T-cell (primary cell): ENCODE measurements at regions not wholly inside any gene's neighbourhood (a gene's known extent, or its start where the extent isn't known, plus 50 kb on each side); places are given as distances from the start of the nearest gene placed in this dataset.
"Not testable (repeated sequence)": the region's sequence is repeated elsewhere in the genome, so short reads cannot be mapped to it uniquely, and the experiment has no call there.

ENCODE experiments used
- ATAC-seq, 4 experiments: fragments of 200-7000 bp in 3 of 4; fragments of 150-1000 bp in 1 of 4; cut with Tn5 transposase; replicated peaks in 1 of 4; 1 replicate in 3 of 4; 2 replicates in 1 of 4; pipeline ENCODE4 v1.10.0; 2021; ENCODE audit warnings: moderate library complexity in 3 of 4, mild to moderate bottlenecking in 2 of 4, moderate number of reproducible peaks in 1 of 4
- CTCF ChIA-PET, 2 donors: fragments of 300-600 bp; sonication (Branson Sonifier 250); formaldehyde crosslinking; loops; one replicate each; lab custom pipeline; 2022; ENCODE audit warnings: antibody characterized with exemption in 2 of 2; lab: Charles Lee
- POLR2A ChIA-PET, 2 donors: fragments of 300-600 bp; sonication (Branson Sonifier 250); formaldehyde crosslinking; loops; one replicate each; lab custom pipeline; 2022; ENCODE audit warnings: antibody characterized with exemption in 2 of 2; lab: Charles Lee
- DNase-seq, 35 experiments: peaks; one replicate each; pipeline versions ENCODE4 v3.0.0 to v3.0.0-alpha.2; 2013 to 2023
- H3K27ac ChIP-seq: one replicate; pipeline ENCODE4 v1.5.1; 2013; ENCODE audit warnings: low read length
- H3K27me3 ChIP-seq, 2 experiments: replicated peaks in 1 of 2; 1 replicate in 1 of 2; 2 replicates in 1 of 2; pipeline versions ENCODE4 v1.6.1 to v1.7.0; 2013; ENCODE audit warnings: low read length in 1 of 2, mixed read lengths in 1 of 2; ENCODE audit not compliant: control insufficient read depth in 2 of 2, insufficient read depth in 2 of 2; ENCODE audit errors: extremely low read depth in 1 of 2
- H3K36me3 ChIP-seq, 2 donors: 1 replicate in 1 of 2; 2 replicates in 1 of 2; pipeline versions ENCODE4 v1.6.1 to v1.7.0; 2013; ENCODE audit warnings: low read length in 1 of 2; ENCODE audit not compliant: control insufficient read depth in 2 of 2, insufficient read depth in 1 of 2; ENCODE audit errors: extremely low read depth in 1 of 2
- H3K4me1 ChIP-seq, 2 experiments: 1 replicate in 1 of 2; 2 replicates in 1 of 2; pipeline versions ENCODE4 v1.6.1 to v1.7.0; 2013; ENCODE audit warnings: low read length in 2 of 2, mixed read lengths in 1 of 2; ENCODE audit not compliant: insufficient read depth in 2 of 2, control insufficient read depth in 1 of 2; ENCODE audit errors: extremely low read depth in 1 of 2
- H3K4me3 ChIP-seq, 2 donors: 1 replicate in 1 of 2; 2 replicates in 1 of 2; pipeline versions ENCODE4 v1.5.1 to v1.7.0; 2013; ENCODE audit warnings: mild to moderate bottlenecking in 2 of 2, low read length in 1 of 2, moderate library complexity in 1 of 2; ENCODE audit not compliant: control insufficient read depth in 1 of 2; ENCODE audit errors: extremely low read depth in 1 of 2
- H3K9me3 ChIP-seq: 2 replicates; pipeline ENCODE4 v1.7.0; 2013
- H3K27ac Mint-ChIP-seq, 2 donors: one replicate each; pipeline ENCODE4 v1.8.0; 2020 to 2021; ENCODE audit warnings: mild to moderate bottlenecking in 2 of 2, mixed read lengths in 2 of 2
- H3K27me3 Mint-ChIP-seq, 2 donors: one replicate each; pipeline ENCODE4 v1.8.0; 2021 to 2022; ENCODE audit warnings: mixed read lengths in 2 of 2
- H3K36me3 Mint-ChIP-seq: one replicate; pipeline ENCODE4 v1.8.0; 2021; ENCODE audit warnings: mixed read lengths
- H3K4me1 Mint-ChIP-seq, 3 donors: one replicate each; pipeline ENCODE4 v1.8.0; 2020 to 2022; ENCODE audit warnings: mixed read lengths in 3 of 3, mild to moderate bottlenecking in 1 of 3
- H3K4me3 Mint-ChIP-seq, 3 donors: one replicate each; pipeline ENCODE4 v1.8.0; 2020 to 2022; ENCODE audit warnings: mild to moderate bottlenecking in 3 of 3, mixed read lengths in 3 of 3, moderate library complexity in 3 of 3
- H3K9me3 Mint-ChIP-seq, 3 donors: one replicate each; pipeline ENCODE4 v1.8.0; 2020 to 2022; ENCODE audit warnings: mixed read lengths in 3 of 3
- WGBS: methylation state at CpG from one replicate; pipeline ENCODE4 v1.1.5; 2013; ENCODE audit warnings: missing lambda C conversion rate; ENCODE audit not compliant: insufficient coverage; 5-methylcytosine and 5-hydroxymethylcytosine counted together

DNA sequence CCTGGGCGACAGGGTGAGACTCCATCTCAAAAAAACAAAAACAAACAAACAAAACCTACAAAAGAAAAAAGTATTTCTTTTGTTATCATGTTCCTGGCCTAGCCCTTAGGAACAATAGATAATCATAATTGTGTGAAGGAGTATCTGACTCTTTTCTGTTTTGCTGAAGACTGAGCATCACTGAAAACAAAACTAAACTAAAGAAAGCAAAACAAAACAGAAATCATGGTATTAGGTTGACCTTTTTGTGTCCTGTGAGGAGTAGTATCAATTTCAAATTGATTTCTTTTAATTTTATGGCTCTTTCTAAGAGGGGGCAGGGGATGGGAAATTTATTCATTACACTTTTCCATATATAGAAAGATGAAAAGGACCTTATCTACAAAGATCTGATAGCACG is 246.0 kb downstream of the YTHDC2 start:
- Histone ChIP-seq H3K27ac (no peak overlapping the region), H3K4me3 (no peak overlapping the region), H3K36me3 (no peaks in the 10 kb centered on the region), H3K4me1 (no peaks in the 10 kb centered on the region), H3K27me3 (no peaks in the 10 kb centered on the region), H3K9me3 (no peaks in the 10 kb centered on the region)
- DNase-seq (no peak), ATAC-seq (no peak)
- no peak overlapping the region for H3K4me3 Mint-ChIP-seq
- no CpG with 5 or more reads among the region's 2 CpGs for WGBS
- H3K9me3 Mint-ChIP-seq: peaks cover 0 to 3% (median 0%) of the 10 kb centered on the region in 3 donors
- H3K27me3 Mint-ChIP-seq: peaks cover 0 to 3% of the 10 kb centered on the region in 2 donors
- ChIA-PET POLR2A (no interaction called here), CTCF (no interaction called here)
- no peaks in the 10 kb centered on the region for H3K4me1 Mint-ChIP-seq
- H3K27ac Mint-ChIP-seq: no peak overlapping the region
- no peaks in the 10 kb centered on the region for H3K36me3 Mint-ChIP-seq

DNA sequence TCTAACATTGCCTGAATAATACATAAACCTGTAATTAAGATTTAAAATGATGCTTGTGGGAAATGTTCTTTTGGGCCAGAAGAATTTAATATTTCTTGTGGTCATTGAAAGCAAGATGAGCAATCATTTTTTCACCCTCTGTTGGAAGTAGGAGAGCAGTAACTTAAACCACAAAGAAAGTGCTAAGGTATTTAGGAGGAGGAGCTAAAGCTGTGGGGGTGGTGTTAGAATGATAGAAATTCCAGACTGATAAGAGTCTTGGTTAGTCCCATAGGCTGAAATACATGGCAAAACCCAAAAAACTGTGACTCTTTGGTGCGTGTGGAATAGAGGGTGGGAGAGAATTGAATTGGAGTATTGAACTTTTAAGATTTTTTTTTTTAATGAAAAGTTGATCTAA is 247.0 kb downstream of the YTHDC2 start:
- H3K4me3 ChIP-seq: no peak overlapping the region
- no peak overlapping the region for H3K27ac ChIP-seq
- DNase-seq (no peak), ATAC-seq (no peak)
- CTCF ChIA-PET: no interaction called here
- WGBS: no CpG with 5 or more reads among the region's 1 CpG
- Mint-ChIP-seq H3K4me1 (no peaks in the 10 kb centered on the region), H3K36me3 (no peaks in the 10 kb centered on the region), H3K27ac (no peak overlapping the region), H3K27me3 (peaks cover 0 to 3% of the 10 kb centered on the region in 2 donors), H3K4me3 (no peak overlapping the region), H3K9me3 (peaks cover 0 to 7% (median 4%) of the 10 kb centered on the region in 3 donors)
- POLR2A ChIA-PET: no interaction called here
- no peaks in the 10 kb centered on the region for H3K27me3 ChIP-seq
- H3K4me1 ChIP-seq: no peaks in the 10 kb centered on the region
- no peaks in the 10 kb centered on the region for H3K9me3 ChIP-seq
- H3K36me3 ChIP-seq: no peaks in the 10 kb centered on the region

DNA sequence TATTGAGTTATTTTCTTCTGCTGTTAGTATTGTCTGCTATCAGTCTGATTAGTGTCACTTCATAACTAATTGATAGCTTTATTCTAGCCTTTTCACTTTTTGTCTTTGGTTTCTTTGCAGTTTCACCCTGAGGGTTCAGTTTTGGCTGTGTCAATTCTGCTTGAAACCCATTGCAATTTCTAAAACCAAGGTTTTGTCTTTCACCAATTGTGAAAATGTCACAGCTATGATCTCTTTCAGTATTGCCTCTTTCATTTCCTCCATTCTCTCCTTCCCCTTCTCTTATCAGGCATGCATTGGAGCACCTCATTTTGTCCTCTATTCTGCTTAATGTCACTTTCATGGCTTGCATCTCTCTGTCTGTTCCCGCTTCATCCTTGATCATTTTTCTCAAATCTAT is 248.1 kb downstream of the YTHDC2 start:
- no peak overlapping the region for H3K27ac Mint-ChIP-seq
- H3K27me3 ChIP-seq: no peaks in the 10 kb centered on the region
- 67% methylated on average over 1 of the region's 1 CpG for WGBS
- ATAC-seq: no peak
- H3K4me1 Mint-ChIP-seq: no peaks in the 10 kb centered on the region
- ChIA-PET CTCF (no interaction called here), POLR2A (no interaction called here)
- H3K4me3 Mint-ChIP-seq: no peak overlapping the region
- no peak for DNase-seq
- H3K9me3 ChIP-seq: no peaks in the 10 kb centered on the region
- no peaks in the 10 kb centered on the region for H3K36me3 ChIP-seq
- H3K36me3 Mint-ChIP-seq: no peaks in the 10 kb centered on the region
- no peak overlapping the region for H3K27ac ChIP-seq
- no peak overlapping the region for H3K4me3 ChIP-seq
- peaks cover 2 to 13% (median 7%) of the 10 kb centered on the region in 3 donors for H3K9me3 Mint-ChIP-seq
- peaks cover 0 to 3% of the 10 kb centered on the region in 2 donors for H3K27me3 Mint-ChIP-seq
- no peaks in the 10 kb centered on the region for H3K4me1 ChIP-seq

DNA sequence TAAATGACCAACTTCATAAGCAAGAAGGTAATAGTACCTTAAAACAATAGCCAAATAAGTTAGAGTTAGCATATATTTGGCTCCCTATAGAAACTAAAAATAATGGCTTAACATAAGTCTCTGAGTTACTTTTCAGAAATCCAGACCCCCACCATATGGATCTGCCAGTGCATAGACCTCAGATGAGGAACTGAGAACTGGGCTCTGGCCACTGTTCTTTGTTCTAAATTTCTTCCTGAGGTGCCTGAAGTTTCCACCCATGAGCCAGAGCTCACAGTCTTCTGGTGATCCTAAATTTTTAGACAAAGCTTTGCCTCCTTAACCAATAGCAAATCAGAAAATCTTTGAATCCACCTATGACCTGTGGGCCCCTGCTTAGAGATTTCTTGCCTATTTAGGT is 250.9 kb downstream of the YTHDC2 start:
- Histone ChIP-seq H3K9me3 (no peaks in the 10 kb centered on the region), H3K36me3 (no peaks in the 10 kb centered on the region), H3K4me3 (no peak overlapping the region), H3K27me3 (no peaks in the 10 kb centered on the region), H3K27ac (no peak overlapping the region), H3K4me1 (no peaks in the 10 kb centered on the region)
- POLR2A ChIA-PET: no interaction called here
- H3K27me3 Mint-ChIP-seq: no peaks in the 10 kb centered on the region
- H3K27ac Mint-ChIP-seq: no peak overlapping the region
- no peak overlapping the region for H3K4me3 Mint-ChIP-seq
- H3K9me3 Mint-ChIP-seq: peaks cover 4 to 28% (median 12%) of the 10 kb centered on the region in 3 donors
- ATAC-seq (no peak), DNase-seq (no peak)
- H3K36me3 Mint-ChIP-seq: no peaks in the 10 kb centered on the region
- CTCF ChIA-PET: no interaction called here
- no peaks in the 10 kb centered on the region for H3K4me1 Mint-ChIP-seq

DNA sequence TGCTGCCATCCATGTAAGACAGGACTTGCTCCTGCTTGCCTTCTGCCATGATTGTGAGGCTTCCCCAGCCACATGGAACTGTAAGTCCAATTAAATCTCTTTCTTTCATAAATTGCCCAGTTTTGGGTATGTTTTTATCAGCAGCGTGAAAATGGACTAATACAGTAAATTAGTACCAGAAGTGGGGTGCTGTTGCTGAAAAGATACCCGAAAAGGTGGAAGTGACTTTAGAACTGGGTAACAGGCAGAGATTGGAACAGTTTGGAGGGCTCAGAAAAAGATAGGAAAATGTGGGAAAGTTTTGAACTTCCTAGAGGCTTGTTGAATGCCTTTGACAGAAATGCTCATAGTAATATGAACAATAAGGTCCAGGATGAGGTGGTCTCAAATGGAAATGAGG is 253.3 kb downstream of the YTHDC2 start:
- H3K36me3 ChIP-seq, H3K4me3 ChIP-seq, POLR2A ChIA-PET, H3K4me3 Mint-ChIP-seq, H3K27ac ChIP-seq, H3K9me3 ChIP-seq, CTCF ChIA-PET, H3K36me3 Mint-ChIP-seq, H3K27me3 Mint-ChIP-seq, H3K4me1 ChIP-seq, ATAC-seq, DNase-seq, H3K27ac Mint-ChIP-seq, H3K4me1 Mint-ChIP-seq, H3K27me3 ChIP-seq: not testable (repeated sequence)
- 63% methylated on average over 2 of the region's 2 CpGs for WGBS
- H3K9me3 Mint-ChIP-seq: peaks cover 4 to 28% (median 12%) of the 10 kb centered on the region in 3 donors

DNA sequence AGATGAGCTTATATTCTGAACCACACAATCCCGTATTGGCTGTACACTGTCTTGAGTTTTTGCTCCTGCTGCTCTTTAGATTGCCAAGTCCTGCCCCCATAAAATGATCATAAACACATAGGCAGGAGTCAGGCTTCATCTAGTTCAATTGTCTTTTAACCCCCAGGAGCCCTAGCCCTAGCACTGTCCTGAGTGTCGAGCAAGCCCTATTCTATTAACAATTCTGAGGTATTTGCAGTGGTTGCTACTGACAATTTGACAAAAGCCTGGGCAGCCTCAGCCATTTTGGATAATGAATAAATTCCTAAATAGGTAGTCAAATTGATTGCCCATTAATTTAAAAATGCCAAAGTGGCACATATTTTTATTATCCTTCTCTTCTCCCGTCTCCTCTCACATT is 257.2 kb downstream of the YTHDC2 start:
- ChIA-PET CTCF (no interaction called here), POLR2A (no interaction called here)
- Mint-ChIP-seq H3K27ac (no peak overlapping the region), H3K27me3 (no peaks in the 10 kb centered on the region), H3K9me3 (peaks cover 0 to 24% (median 12%) of the 10 kb centered on the region in 3 donors), H3K4me3 (no peak overlapping the region), H3K4me1 (no peaks in the 10 kb centered on the region), H3K36me3 (no peaks in the 10 kb centered on the region)
- WGBS: no CpG with 5 or more reads among the region's 3 CpGs
- ATAC-seq (no peak), DNase-seq (no peak)
- Histone ChIP-seq H3K36me3 (no peaks in the 10 kb centered on the region), H3K27ac (no peak overlapping the region), H3K27me3 (peaks cover 0 to 2% of the 10 kb centered on the region in 2 experiments), H3K4me1 (no peaks in the 10 kb centered on the region), H3K9me3 (no peaks in the 10 kb centered on the region), H3K4me3 (no peak overlapping the region)

DNA sequence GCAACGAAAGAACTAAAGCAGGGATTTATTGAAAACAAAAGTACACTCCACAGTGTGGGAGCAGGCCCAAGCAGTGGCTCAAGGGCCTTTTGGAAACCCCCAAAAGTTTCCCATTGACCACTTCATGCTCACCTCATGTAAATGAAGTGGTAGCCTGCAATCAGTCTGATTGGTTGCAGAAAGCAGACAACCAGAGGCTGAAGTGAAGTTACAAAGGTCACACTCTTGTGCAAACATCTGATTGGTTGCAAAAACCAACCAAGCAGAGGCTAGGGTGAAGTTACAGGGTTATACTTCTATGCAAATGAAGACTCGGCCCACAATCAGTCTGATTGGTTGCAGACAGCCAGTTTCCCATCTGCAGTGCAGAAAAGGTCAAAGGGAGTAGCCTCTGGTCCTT is 258.0 kb downstream of the YTHDC2 start:
- DNase-seq (no peak), ATAC-seq (no peak)
- Histone ChIP-seq H3K27me3 (peaks cover 0 to 2% of the 10 kb centered on the region in 2 experiments), H3K4me3 (no peak overlapping the region), H3K36me3 (no peaks in the 10 kb centered on the region), H3K27ac (no peak overlapping the region), H3K4me1 (no peaks in the 10 kb centered on the region), H3K9me3 (no peaks in the 10 kb centered on the region)
- CTCF ChIA-PET: no interaction called here
- WGBS: 80% methylated on average over 1 of the region's 2 CpGs
- H3K4me3 Mint-ChIP-seq: no peak overlapping the region
- H3K27me3 Mint-ChIP-seq: no peaks in the 10 kb centered on the region
- POLR2A ChIA-PET: no interaction called here
- H3K9me3 Mint-ChIP-seq: peaks cover 0 to 16% (median 11%) of the 10 kb centered on the region in 3 donors
- no peaks in the 10 kb centered on the region for H3K36me3 Mint-ChIP-seq
- H3K4me1 Mint-ChIP-seq: no peaks in the 10 kb centered on the region
- H3K27ac Mint-ChIP-seq: no peak overlapping the region
